AG08396 (cell line): ENCODE measurements at regions not wholly inside any gene's neighbourhood (a gene's known extent, or its start where the extent isn't known, plus 50 kb on each side); places are given as distances from the start of the nearest gene placed in this dataset.
"Not testable (repeated sequence)": the region's sequence is repeated elsewhere in the genome, so short reads cannot be mapped to it uniquely, and the experiment has no call there.

Source experiments
- DNase-seq: peaks from one replicate; pipeline ENCODE4 v3.0.0; 2012; ENCODE audit warnings: low spot score, mixed read lengths

DNA sequence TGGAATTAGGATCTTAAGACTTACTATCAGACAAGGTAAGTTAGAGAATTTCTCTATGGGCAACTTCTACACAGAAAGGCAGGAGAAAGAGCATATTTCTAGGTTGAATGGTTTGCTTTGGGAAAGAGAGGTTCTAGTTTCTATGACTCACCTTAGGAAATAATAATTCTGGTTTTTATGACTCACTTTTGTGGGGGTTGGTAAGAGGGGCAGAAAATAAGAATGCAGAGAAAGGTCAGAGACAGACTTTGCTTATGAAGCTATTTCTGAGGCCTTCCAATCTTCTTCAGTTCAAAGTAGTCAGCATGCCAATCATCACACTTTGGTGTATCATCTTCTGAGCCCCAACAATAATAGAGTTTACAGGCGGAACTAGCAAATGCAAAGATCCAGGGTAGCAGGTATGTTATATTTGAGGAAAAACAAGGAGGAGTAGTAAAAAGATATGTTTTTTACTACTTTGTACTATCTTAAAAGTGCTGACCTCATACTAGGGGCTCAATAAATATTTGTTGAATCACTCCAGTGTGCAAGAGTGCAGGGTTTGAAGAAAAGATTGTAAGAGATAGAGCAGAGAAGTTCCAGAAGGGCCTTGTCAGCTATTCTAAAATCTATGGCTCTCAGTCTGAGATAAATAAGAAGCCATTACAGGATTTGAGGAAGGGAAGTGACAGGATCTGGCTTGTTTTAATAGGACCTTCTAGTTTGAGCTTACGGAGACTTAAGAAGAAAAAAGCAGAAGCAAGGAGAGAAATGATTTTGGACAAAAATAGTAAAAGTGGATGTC lies 56.7 kb upstream of the LRFN5 start:
- no peak for DNase-seq

DNA sequence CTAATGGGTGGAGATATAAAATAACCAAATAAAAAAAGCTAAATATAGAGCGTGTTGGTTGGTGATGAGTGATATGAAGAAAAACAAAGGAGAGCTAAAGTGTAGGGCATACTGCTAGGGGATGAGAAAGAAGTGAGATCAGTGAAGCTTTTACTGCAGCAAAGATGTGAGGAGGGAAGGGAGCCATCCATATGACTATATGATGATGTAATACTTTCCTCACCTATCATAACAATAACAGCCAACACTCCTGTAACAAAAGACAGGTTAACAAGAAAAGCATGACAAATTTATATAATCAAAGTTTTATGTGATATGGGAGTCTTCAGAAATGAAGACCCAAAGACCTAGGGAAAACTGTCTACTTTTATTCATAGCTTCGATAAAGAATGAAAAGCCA lies 57.4 kb upstream of the LRFN5 start:
- no peak for DNase-seq

DNA sequence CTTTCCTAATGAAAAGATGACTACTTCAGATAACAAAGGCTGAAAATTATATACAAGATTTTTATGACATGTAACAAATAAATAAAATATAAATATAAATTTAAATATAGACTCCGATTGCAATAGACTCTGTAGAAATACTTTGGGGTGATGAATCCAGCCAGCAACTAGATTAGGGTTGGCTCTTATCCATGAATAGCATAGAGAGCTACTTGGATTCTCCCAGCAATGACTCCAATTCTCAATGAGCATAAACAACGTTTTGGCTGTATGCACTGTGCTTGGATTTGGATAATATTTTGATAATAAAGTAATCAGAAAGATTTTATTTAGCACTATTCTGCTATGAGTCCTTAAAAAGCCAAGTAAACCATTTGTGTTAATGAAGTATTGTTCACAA lies 58.0 kb upstream of the LRFN5 start:
- DNase-seq: no peak

DNA sequence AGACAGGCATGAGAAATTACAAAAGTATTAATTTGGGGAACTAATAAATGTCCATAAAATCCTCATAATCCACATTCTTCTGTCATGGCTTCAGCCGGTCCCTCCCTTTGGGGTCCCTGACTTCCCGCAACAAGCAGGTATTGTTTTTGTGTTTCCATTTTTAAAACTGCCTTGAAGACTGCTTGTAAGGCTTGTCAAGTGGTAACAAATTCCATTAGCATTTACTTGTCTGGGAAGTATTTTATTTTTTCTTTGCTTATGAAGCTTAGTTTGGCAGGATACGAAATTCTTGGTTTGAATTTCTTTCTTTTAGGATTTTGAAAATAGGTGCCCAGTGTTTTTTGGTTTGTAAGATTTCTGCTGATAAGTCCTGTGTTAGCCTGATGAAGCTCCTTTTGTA lies 65.3 kb upstream of the LRFN5 start:
- no peak for DNase-seq

DNA sequence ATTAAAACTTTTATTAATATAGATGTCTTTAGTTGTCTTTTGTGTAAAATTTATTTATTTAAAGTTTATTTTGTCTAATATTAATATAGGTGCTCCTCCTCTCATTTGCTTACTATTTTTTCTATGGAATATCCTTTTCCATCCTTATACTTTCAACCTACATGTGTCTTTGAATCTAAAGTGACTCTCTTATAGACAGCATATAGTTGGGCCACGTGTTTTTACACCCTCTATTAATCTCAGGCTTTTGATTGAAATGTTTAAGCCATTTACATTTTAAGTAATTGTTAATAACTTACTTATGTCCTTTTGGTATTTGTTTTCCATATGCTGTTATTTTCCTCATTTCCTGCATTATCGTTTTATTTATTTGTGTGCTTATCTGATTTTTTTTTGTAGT lies 74.4 kb upstream of the LRFN5 start:
- no peak for DNase-seq

DNA sequence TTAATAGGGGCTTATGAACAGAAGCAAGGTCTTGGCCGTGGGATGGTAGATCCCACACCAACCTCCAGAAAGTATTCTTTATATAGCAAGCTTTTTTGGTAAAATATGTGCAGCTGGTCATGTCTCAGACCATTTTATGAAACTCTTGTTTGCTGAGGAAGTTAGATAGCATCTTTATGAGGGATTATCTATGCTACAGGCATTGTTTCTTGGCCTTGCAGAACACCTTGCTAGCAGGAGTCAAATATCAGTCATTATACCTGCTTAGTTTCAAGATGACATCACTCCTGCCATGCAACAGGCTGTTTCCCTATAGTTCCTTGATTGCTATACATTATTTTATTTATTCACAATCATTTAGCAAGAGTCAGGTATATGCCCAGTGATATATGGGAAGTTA lies 84.8 kb upstream of the LRFN5 start:
- DNase-seq: no peak

DNA sequence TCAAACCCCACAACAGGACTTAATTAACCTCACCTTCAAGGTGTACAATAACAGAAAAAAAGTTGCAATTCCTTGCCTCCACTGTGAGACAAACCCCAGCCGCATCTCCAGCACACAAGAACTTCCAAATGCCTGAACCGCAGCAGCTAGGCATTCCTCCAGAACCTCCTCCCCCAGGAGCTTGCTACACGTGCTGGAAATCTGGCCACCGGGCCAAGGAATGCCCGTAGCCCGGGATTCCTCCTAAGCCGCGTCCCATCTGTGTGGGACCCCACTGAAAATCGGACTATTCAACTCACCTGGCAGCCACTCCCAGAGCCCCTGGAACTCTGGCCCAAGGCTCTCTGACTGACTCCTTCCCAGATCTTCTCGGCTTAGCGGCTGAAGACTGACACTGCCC lies 88.6 kb upstream of the LRFN5 start:
- DNase-seq: not testable (repeated sequence)

DNA sequence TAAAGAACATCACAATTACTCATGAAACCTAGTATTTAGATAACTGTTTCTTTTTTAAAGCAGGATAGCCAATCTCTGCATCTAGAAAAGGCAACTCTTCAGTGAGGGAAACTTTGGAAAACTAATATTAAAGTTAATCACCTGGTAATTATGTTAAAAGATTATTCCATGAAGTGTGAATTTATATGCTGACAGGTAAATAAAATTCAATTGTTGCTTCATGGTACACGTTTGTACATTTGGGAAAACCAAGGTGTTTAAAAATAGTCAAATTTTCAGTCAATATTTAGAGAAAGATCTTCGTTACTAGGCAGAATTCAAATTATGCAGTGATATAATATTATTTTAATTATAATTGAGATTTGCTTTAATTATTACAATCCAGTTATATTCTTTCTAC lies 100.1 kb upstream of the LRFN5 start:
- DNase-seq: no peak

DNA sequence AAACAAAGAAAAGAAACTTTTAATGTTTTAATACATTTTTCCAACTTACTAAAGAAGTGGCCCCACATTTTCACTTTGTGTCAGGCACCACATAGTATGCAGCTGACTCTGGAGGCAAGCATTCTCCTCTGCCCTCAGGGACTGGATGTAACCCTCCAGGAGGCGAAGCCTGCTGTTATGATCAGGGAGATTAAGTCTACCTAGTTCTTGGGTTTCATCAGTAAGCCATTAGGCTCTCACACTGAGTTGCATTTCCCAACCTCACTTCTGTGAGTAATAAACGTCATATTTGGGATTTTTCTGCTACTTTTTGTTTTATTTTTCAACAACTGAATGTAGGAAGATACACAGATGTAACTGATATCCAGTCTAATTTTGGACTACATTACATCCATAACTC lies 101.2 kb upstream of the LRFN5 start:
- no peak for DNase-seq

DNA sequence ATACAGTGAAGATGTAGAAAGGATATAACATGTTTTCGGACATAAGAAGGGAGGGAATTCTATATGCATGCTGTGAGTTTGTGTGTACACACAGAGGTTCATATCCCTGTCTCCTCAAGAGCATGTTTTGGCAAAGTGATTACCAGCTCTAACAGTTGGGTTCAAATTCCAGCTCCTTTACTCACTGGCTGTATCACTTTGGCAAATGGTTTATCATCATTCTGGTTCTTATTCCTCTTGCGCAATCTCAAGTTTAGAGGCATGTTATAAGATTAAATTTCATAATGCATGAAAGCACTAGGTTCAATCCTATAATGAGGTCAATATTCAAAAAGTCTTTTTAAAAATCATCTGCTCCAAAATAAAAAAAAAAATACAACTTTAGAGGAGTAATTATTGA lies 107.7 kb upstream of the LRFN5 start:
- no peak for DNase-seq

DNA sequence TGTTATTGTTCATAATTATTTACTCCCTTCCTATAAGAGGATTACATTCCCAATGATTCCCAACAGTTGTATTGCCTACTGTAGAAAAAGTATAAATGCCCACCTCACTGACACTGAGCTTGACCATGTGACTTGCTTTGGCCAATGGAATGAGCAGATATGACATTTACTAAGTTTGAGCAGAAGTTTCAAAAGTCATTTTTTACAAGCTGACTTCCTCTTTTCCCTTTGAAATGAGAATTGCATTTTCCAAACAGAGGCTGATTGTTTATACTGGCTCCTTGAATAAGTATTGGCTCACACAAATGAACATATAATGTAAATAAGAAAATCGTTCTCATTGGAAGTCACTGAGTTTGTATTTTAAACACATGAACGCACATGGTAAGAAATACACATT lies 116.4 kb upstream of the LRFN5 start:
- DNase-seq: no peak

DNA sequence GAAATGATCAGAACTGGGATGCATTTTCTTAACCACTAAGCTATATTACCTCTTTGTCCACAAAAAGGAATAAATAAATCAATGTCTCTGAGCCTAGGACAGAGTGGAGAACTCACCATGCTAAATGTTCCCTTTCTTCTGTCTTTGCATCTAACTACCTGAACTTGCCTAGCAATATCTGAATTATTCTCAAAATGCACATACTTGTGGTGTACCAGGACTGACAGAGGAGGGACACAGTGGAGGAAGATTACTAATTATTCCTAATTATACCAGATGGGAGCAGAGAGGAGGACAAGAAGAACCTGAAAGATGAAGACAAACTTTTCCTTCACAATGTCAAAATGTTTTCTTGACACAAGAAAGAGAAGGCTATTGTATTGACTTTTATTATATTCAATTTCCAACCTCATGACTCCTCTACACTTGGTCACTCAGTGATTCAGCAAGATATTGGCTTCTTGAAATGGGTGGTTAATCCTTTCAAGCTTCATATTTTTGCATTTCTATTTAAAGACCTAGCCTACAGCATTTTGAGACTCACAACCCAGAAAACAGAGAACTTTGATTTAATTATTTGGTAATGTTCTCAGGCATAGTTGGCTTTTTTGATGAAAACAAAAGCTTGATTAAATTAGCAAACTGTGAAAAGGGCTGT lies 117.2 kb upstream of the LRFN5 start:
- DNase-seq: no peak

DNA sequence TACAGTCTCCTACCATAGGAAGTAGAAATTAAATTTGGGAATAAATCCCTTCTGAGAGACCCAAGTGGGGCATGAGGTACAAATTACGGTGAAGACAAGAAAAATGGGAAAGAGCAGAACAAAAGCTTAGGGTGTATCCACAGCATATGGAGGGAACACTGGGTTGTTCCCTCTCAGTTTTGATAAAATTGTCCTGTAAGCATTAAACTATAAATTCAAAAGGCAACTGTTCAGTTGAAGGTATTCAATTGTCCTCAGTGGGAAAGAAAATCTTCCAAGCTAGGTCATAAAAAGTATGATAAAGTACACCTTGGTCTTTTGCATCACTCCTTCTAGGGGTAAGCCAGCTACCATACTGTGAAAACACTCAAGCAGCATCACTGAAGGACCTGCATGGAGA lies 118.3 kb upstream of the LRFN5 start:
- DNase-seq: no peak

DNA sequence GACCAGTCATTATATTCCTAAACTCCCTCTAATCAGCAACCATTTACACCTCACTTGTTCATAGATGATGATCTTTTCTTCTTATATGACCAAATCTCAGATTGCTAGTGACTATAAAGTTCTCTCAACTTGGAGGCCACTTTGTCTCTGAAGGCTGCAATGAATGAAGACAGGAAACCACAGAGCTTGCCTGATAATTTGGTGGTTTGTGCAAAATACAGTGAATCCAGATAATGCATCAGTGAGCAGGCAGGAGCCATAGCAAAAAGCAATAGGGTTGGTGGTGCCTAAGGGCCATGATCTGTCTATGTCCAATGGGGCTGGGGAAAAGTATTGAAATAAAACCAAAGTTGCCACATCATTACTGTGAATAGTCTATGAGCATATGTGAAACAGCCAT lies 123.8 kb upstream of the LRFN5 start:
- no peak for DNase-seq

DNA sequence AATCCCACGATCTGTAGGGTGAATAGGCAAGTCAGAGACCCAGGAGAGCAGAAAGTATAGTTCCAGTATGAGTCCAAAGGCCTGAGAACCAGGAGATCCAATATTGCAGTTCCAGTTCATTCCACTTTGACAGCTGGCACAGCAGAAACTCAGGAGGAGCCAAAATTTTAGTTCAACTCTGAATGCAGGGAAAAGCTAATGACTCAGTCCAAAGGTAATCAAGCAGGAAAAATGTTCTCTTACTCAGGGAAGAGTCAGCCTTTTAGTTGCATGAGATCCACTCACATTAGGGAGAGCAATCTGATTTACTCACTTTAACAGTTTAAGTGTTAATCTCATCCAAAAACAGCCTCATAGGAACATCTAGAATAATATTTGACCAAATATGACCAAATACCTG lies 130.2 kb upstream of the LRFN5 start:
- DNase-seq: no peak

DNA sequence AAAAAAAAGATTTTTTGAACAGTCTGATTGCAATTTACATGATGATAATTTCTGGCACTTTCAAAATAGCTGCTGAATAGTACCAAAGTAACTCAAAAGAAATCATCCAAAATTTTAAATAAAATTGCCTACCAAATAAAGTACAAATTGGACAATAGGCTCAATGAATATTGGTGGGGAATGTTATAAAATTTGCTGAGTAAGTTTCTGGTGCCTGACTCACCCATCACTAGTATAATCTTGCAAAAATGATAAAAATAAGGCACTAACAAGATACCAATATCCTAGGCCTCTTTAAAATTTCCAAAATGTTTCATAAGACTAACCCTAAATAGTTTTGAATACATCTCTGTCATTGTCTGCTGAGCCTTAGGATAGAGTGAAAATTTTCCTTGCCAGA lies 145.3 kb upstream of the LRFN5 start:
- DNase-seq: no peak

DNA sequence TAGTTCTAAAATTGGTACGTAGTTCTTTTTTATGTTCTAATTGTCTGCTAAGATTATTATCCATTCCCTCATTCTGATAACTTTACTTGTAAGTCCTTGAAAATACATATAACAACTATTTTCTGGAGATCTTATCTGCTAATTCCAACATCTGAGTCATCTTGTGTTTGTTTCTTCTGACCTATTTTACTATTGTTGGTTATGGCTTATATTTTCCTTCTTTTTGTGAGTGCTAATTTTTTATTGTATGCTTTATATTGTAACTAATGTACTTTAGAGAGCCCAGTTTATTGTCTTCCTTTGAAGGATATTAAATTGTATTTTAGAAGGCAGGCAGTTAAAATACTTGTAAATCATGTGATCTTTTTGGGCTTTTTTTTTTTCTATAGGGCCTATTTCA lies 149.3 kb upstream of the LRFN5 start:
- no peak for DNase-seq

DNA sequence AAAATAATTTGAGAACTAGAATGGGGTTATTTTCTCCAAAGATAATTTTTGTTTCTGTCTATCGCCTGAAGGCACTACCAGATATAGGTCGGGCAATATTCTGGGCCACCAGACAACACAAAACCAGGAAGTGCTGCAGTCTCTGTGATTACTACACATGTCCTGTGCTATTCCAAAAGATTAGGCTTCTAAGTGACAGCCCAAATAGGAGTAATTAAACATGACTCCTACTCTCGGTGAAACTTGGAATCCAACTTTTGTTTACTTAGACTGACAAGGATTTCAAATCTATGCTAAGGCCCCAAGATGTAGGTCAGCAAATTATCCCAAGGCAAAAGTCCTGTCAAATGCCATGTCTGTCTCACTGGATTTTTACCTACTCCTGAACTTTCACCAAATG lies 157.6 kb upstream of the LRFN5 start:
- DNase-seq: no peak

DNA sequence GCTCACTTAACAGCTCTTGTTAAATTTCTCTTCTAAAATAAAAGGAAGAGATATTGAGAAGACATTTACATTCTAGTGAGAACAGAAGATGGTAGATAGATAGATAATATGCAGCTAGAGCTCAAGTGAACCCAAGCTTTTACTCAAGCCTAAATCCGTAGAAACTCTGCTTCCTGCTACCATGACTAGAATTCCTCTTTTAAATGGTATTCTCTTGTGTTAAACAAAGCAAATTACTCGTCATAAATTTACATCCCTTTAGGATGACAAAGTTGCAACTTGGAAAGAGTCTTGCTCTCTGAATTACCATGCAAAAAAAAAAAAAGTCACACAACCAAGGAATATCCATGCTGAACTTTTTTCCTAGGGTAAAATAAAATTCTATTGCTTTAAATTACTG lies 160.7 kb upstream of the LRFN5 start:
- DNase-seq: no peak

DNA sequence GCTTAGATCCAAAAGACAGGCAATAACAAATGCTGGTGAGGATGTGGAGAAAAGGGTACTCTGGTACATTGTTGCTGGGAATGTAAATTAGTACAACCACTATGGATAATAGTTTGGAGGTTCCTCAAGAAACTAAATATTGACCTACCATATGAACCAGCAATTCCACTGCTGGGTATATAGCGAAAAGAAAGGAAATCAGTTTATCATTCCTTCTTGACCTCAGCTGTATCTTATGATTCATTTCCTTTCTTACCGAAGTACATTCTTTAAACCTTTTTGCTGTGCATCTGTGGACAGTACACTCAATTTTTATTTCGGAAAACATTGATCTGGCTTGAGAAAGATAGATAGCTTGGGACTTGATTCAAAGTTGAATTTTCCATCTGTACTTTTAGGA lies 183.2 kb upstream of the LRFN5 start:
- DNase-seq: no peak

DNA sequence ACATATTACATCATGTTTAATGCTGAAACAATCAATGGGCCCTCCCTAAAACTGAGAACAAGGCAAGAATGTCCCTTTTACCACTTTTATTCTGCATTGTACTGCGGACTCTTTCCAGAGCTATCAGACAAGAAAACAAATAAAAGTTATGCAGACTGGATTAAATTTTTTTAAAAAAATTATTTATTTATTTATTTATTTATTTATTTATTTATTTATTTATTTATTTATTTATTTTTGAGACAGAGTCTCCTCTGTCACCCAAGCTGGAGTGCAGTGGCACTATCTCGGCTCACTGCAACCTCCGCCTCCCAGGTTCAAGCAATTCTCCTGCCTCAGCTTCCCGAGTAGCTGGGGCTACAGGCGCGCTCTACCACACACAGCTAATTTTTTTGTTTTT lies 185.4 kb upstream of the LRFN5 start:
- DNase-seq: not testable (repeated sequence)

DNA sequence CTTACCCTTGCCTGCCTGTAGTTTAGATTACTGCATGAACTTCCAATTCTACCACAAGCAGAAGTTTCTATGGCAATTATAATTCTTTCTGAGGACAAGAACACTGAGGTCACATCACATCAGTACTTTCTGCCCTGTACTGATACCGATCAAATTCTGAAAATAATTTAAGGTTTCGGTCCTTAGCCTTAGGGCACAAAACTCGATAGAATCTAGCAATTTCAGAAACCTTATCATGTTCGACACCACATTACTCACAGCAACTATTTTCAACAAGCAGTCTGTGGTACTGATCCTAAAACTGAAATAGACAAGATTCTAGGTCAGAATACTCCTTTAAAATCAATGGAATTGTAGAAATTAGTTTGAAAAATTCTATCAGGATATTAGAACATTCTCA lies 187.0 kb upstream of the LRFN5 start:
- DNase-seq: no peak

DNA sequence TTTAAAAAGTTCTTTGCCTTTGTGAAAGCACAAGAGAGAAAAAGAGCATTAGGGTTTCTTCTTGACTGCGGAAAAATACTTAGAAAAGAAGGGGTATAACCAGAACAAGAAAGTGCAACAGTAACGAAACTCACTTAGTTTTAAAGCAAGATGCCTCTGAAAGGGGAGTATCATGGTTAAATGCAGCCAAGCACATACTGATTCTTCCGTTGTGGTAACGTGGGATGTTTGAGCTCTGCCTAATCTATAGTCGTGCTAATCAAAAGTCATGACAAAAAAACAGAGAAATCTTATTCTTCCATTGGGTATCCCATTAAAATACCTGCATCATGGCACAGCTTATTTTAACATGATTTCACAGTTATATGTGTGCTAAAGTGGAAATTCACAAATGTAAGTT lies 187.8 kb upstream of the LRFN5 start:
- DNase-seq: no peak

DNA sequence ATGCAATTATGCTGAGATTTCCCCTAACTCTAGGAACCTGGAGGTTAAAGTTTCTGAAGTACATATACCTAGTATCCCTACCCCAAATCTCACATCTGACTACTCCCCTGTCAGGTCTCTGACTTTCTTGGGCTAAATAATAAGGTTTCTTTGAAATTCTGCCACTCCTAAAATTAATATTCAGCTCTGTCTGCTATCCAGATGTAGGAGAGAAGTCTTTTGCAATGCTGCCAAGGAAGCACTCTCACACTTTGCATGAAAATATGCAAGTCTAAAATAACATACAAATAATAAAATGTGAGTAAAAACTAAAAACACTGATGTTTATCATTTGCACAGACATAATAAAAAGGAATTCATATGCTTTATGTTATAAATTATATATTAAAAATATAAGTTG lies 196.9 kb upstream of the LRFN5 start:
- no peak for DNase-seq
